ENCODE measurements at regions not wholly inside any gene's neighbourhood (a gene's known extent, or its start where the extent isn't known, plus 50 kb on each side); places are given as distances from the start of the nearest gene placed in this dataset.
"Not testable (repeated sequence)": the region's sequence is repeated elsewhere in the genome, so short reads cannot be mapped to it uniquely, and the experiment has no call there.

- Histone ChIP-seq H3K4me3 (no peak overlapping the region), H3K36me3 (no peaks in the 10 kb centered on the region), H3K27me3 (no peaks in the 10 kb centered on the region), H3K9me3 (replicated peaks) (no peaks in the 10 kb centered on the region), H3K27ac (no peak overlapping the region), H3K4me1 (no peaks in the 10 kb centered on the region)
- no peak for DNase-seq
Measured at GRCh38 chr1:199608414-199608813, 419.1 kb upstream of the NR5A2 start.

GRCh38 chr1:199612976-199613774, 414.3 kb upstream of the NR5A2 start:
- no peak for DNase-seq
- no peaks in the 10 kb centered on the region for H3K4me1 ChIP-seq
- H3K27me3 ChIP-seq, result no peaks in the 10 kb centered on the region
- no peaks in the 10 kb centered on the region for H3K36me3 ChIP-seq
- H3K9me3 ChIP-seq (replicated peaks), result no peaks in the 10 kb centered on the region
- H3K4me3 ChIP-seq, result no peak overlapping the region
- H3K27ac ChIP-seq, result no peak overlapping the region

DNA sequence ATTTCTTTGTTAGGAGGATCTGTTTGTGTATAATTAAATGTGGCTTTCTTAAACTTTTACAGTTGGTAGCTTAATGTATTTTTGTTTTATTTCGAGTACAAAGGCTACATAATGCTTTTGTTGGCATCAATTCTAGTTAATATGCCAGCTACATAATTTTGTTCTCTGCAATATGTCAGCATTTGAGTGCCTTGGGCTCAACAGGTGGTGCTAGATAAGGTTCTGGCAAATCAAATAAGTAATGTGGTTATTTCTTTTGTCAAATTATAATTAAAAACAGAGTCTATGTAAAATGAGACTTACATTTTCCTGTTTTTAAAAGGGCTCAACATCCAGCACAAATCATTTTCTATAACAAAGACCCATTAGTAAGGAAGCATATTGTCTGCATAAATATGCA, 410.6 kb upstream of the NR5A2 start:
- H3K4me1 ChIP-seq, result no peaks in the 10 kb centered on the region
- H3K36me3 ChIP-seq, result no peaks in the 10 kb centered on the region
- no peak overlapping the region for H3K27ac ChIP-seq
- no peaks in the 10 kb centered on the region for H3K9me3 ChIP-seq (replicated peaks)
- no peak overlapping the region for H3K4me3 ChIP-seq
- no peak for DNase-seq
- no peaks in the 10 kb centered on the region for H3K27me3 ChIP-seq

- no peak for DNase-seq
- H3K9me3 ChIP-seq (replicated peaks), result no peaks in the 10 kb centered on the region
- H3K36me3 ChIP-seq, result no peaks in the 10 kb centered on the region
- H3K27me3 ChIP-seq, result no peaks in the 10 kb centered on the region
- no peak overlapping the region for H3K4me3 ChIP-seq
- H3K27ac ChIP-seq, result no peak overlapping the region
- no peaks in the 10 kb centered on the region for H3K4me1 ChIP-seq
Measured at GRCh38 chr1:199619223-199619622, 408.3 kb upstream of the NR5A2 start.

DNA sequence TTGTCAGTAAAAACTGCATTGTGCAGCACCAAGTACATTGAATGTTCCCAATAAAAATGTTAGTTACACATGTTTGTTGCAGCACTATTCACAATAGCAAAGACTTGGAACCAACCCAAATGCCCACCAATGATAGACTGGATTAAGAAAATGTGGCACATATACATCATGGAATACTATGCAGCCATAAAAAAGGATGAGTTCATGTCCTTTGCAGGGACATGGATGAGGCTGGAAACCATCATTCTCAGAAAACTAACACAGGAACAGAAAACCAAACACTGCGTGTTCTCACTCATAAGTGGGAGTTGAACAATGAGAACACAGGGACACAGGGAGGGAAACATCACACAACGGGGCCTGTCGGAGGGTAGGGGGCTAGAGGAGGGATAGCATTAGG, 401.3 kb upstream of the NR5A2 start:
- H3K27ac ChIP-seq; DNase-seq; H3K36me3 ChIP-seq; H3K4me3 ChIP-seq; H3K4me1 ChIP-seq; H3K9me3 ChIP-seq (replicated peaks); H3K27me3 ChIP-seq: not testable (repeated sequence)

DNA sequence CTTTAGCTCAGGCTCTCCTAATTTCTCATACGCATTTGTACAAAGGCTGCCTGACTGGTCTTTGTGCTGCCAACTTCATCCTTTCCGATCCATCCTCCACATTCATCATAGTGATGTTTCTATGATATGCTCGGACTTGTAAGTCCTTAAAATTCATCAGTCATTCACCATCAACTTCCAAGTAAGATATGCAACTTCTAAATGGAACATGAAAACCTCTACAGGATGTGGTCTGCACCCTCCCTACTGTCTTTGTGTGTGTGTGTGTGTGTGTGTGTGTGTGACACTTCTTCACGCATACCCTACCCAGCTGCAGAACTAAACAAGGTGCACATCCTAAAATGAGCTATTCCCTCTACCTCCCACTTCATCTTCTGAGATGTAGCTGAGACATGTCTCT, 397.9 kb upstream of the NR5A2 start:
- H3K27ac ChIP-seq, result no peak overlapping the region
- H3K27me3 ChIP-seq, result no peaks in the 10 kb centered on the region
- no peak overlapping the region for H3K4me3 ChIP-seq
- no peaks in the 10 kb centered on the region for H3K4me1 ChIP-seq
- no peak for DNase-seq
- no peaks in the 10 kb centered on the region for H3K9me3 ChIP-seq (replicated peaks)
- H3K36me3 ChIP-seq, result no peaks in the 10 kb centered on the region

GRCh38 chr1:199639453-199639852, 388.1 kb upstream of the NR5A2 start:
- no peaks in the 10 kb centered on the region for H3K36me3 ChIP-seq
- DNase-seq, result no peak
- H3K4me3 ChIP-seq, result no peak overlapping the region
- no peaks in the 10 kb centered on the region for H3K27me3 ChIP-seq
- no peaks in the 10 kb centered on the region for H3K4me1 ChIP-seq
- no peaks in the 10 kb centered on the region for H3K9me3 ChIP-seq (replicated peaks)
- H3K27ac ChIP-seq, result no peak overlapping the region

DNA sequence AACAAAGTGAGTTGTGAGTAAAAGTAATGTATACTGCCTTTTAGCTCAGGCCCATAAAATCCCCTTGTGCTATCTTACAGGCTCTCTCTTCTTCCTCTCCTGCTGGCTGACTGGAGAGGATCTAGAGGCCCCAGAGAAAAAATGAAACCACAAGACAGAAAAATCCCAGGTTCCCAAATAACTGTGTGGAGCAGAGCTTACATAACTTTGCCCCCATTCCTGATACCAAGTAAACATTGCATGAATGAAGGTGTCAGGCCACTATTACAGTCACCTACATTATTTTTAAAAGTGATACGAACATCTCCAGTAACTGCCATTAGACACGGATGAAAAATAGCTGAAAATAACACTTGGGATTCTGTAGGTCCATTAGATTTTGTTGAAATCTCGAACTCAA, 386.0 kb upstream of the NR5A2 start:
- Histone ChIP-seq H3K27ac (no peak overlapping the region), H3K27me3 (no peaks in the 10 kb centered on the region), H3K4me3 (no peak overlapping the region), H3K36me3 (no peaks in the 10 kb centered on the region), H3K4me1 (no peaks in the 10 kb centered on the region), H3K9me3 (replicated peaks) (no peaks in the 10 kb centered on the region)
- DNase-seq, result no peak

GRCh38 chr1:199644912-199645311, 382.6 kb upstream of the NR5A2 start:
- no peak overlapping the region for H3K27ac ChIP-seq
- no peaks in the 10 kb centered on the region for H3K27me3 ChIP-seq
- no peaks in the 10 kb centered on the region for H3K36me3 ChIP-seq
- H3K9me3 ChIP-seq (replicated peaks), result no peaks in the 10 kb centered on the region
- no peak for DNase-seq
- no peak overlapping the region for H3K4me3 ChIP-seq
- no peaks in the 10 kb centered on the region for H3K4me1 ChIP-seq

DNA sequence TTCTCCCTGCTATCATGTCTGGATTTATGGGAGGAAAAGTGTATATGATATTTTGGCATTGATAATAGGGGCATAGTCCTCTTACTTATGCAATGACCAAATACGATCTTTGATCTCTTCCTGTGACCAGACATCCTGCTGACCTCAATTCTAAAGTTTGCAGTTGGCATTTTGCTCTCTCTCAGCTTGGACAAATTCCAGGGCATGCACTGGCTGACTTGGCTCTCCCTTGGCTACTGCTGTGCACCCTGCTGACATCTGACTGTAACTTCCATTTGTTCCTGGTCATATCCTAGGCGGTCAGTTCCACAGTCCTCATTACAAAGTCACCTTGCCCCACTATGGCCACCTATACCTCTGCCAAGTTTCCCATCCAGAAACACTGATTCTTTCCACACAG, 380.7 kb upstream of the NR5A2 start:
- H3K36me3 ChIP-seq, result no peaks in the 10 kb centered on the region
- H3K4me1 ChIP-seq, result no peaks in the 10 kb centered on the region
- H3K27ac ChIP-seq, result no peak overlapping the region
- H3K27me3 ChIP-seq, result no peaks in the 10 kb centered on the region
- DNase-seq, result no peak
- H3K9me3 ChIP-seq (replicated peaks), result no peaks in the 10 kb centered on the region
- H3K4me3 ChIP-seq, result no peak overlapping the region

- Histone ChIP-seq H3K36me3 (no peaks in the 10 kb centered on the region), H3K27ac (no peak overlapping the region), H3K27me3 (no peaks in the 10 kb centered on the region), H3K9me3 (replicated peaks) (no peaks in the 10 kb centered on the region), H3K4me3 (no peak overlapping the region), H3K4me1 (no peaks in the 10 kb centered on the region)
- no peak for DNase-seq
Measured at GRCh38 chr1:199657449-199657848, 370.1 kb upstream of the NR5A2 start.

DNA sequence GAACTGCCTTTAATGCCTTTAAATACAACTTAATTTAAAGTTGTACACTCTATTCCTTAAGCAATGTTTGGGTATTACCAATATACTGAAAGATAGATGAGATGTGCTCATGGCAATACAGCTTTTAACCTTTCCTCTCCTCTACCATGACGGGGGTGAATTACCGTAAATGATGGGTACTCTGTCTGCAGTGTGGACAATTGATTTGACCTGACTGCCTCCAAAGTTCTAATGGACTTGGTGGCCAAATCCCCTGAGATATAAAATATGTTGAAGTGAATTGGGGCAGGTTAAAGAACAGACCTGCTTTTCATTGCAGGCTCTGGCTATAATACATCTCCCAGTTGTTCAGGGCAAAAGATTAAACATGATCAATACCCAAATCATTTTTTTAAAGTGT, 367.4 kb upstream of the NR5A2 start:
- H3K27me3 ChIP-seq, result no peaks in the 10 kb centered on the region
- H3K4me1 ChIP-seq, result no peaks in the 10 kb centered on the region
- DNase-seq, result no peak
- no peaks in the 10 kb centered on the region for H3K9me3 ChIP-seq (replicated peaks)
- H3K27ac ChIP-seq, result no peak overlapping the region
- no peak overlapping the region for H3K4me3 ChIP-seq
- H3K36me3 ChIP-seq, result no peaks in the 10 kb centered on the region

GRCh38 chr1:199665371-199665770, 362.1 kb upstream of the NR5A2 start:
- Histone ChIP-seq H3K27ac (no peak overlapping the region), H3K9me3 (replicated peaks) (no peaks in the 10 kb centered on the region), H3K27me3 (no peaks in the 10 kb centered on the region), H3K4me1 (no peaks in the 10 kb centered on the region), H3K4me3 (no peak overlapping the region), H3K36me3 (no peaks in the 10 kb centered on the region)
- no peak for DNase-seq

GRCh38 chr1:199667089-199667488, 360.4 kb upstream of the NR5A2 start:
- H3K4me1 ChIP-seq, result no peaks in the 10 kb centered on the region
- H3K4me3 ChIP-seq, result no peak overlapping the region
- no peak overlapping the region for H3K27ac ChIP-seq
- no peaks in the 10 kb centered on the region for H3K36me3 ChIP-seq
- no peak for DNase-seq
- no peaks in the 10 kb centered on the region for H3K9me3 ChIP-seq (replicated peaks)
- H3K27me3 ChIP-seq, result no peaks in the 10 kb centered on the region

DNA sequence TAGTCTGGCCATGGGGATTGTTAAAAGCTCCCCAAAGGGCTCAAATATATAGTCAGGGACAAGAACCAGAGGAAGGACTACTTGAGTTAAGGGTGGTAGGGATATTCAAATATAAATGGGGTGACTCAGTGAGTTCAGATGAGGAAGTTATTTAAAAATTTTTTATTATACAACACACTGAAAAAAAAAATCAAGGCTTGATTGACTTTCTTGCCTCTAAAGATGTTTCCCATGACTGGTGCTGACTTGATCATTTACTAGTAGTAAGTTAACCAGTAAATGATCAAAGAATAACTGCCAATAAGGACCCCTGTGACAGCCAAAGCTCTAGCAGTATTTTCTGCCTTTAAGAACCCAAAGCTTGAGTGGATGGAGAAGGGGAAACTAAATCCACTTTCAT, 357.6 kb upstream of the NR5A2 start:
- Histone ChIP-seq H3K4me1 (no peaks in the 10 kb centered on the region), H3K4me3 (no peak overlapping the region), H3K27me3 (no peaks in the 10 kb centered on the region), H3K27ac (no peak overlapping the region), H3K36me3 (no peaks in the 10 kb centered on the region), H3K9me3 (replicated peaks) (no peaks in the 10 kb centered on the region)
- no peak for DNase-seq

GRCh38 chr1:199671684-199672083, 355.8 kb upstream of the NR5A2 start:
- no peaks in the 10 kb centered on the region for H3K4me1 ChIP-seq
- DNase-seq, result no peak
- H3K9me3 ChIP-seq (replicated peaks), result no peaks in the 10 kb centered on the region
- no peaks in the 10 kb centered on the region for H3K27me3 ChIP-seq
- no peak overlapping the region for H3K27ac ChIP-seq
- no peak overlapping the region for H3K4me3 ChIP-seq
- no peaks in the 10 kb centered on the region for H3K36me3 ChIP-seq

Measured in SJCRH30 (cell line).